Duodenal mucosa (tissue), 2 donors: ENCODE measurements at regions not wholly inside any gene's neighbourhood (a gene's known extent, or its start where the extent isn't known, plus 50 kb on each side); places are given as distances from the start of the nearest gene placed in this dataset.
"Not testable (repeated sequence)": the region's sequence is repeated elsewhere in the genome, so short reads cannot be mapped to it uniquely, and the experiment has no call there.

Experiments
- H3K27ac ChIP-seq: one replicate; pipeline ENCODE4 v1.7.0; 2013; ENCODE audit warnings: low read depth, low read length
- H3K27me3 ChIP-seq, 2 donors: one replicate each; pipeline ENCODE4 v1.7.0; 2013; ENCODE audit warnings: low read length in 2 of 2, control low read depth in 1 of 2; ENCODE audit not compliant: insufficient read depth in 2 of 2, control insufficient read depth in 1 of 2
- H3K36me3 ChIP-seq, 2 donors: one replicate each; pipeline ENCODE4 v1.7.0; 2013; ENCODE audit warnings: low read length in 2 of 2, control low read depth in 1 of 2; ENCODE audit not compliant: insufficient read depth in 2 of 2, control insufficient read depth in 1 of 2
- H3K4me1 ChIP-seq, 2 donors: one replicate each; pipeline ENCODE4 v1.7.0; 2013; ENCODE audit warnings: low read length in 2 of 2, control low read depth in 1 of 2; ENCODE audit not compliant: insufficient read depth in 2 of 2, control insufficient read depth in 1 of 2
- H3K4me3 ChIP-seq, 2 donors: one replicate each; pipeline ENCODE4 v1.7.0; 2013; ENCODE audit warnings: low read length in 2 of 2, low read depth in 1 of 2
- H3K9ac ChIP-seq, 2 donors: one replicate each; pipeline ENCODE4 v1.7.0; 2013; ENCODE audit warnings: low read length in 2 of 2, low read depth in 1 of 2
- H3K9me3 ChIP-seq, 2 donors: one replicate each; pipeline ENCODE4 v1.7.0; 2013; ENCODE audit warnings: low read length in 2 of 2, control low read depth in 1 of 2; ENCODE audit not compliant: control insufficient read depth in 1 of 2

GRCh38 chr13:78540058-78540457, 63.3 kb downstream of the POU4F1 start:
- no peak overlapping the region for H3K4me3 ChIP-seq
- no peaks in the 10 kb centered on the region for H3K9me3 ChIP-seq
- no peaks in the 10 kb centered on the region for H3K4me1 ChIP-seq
- no peaks in the 10 kb centered on the region for H3K36me3 ChIP-seq
- no peak overlapping the region for H3K27ac ChIP-seq
- H3K9ac ChIP-seq = no peak overlapping the region
- H3K27me3 ChIP-seq = no peaks in the 10 kb centered on the region

- H3K27ac ChIP-seq = not testable (repeated sequence)
Measured at GRCh38 chr13:78526044-78526443, 77.3 kb downstream of the POU4F1 start.

GRCh38 chr13:78524936-78525335, 78.4 kb downstream of the POU4F1 start:
- Histone ChIP-seq H3K9me3 (no peaks in the 10 kb centered on the region), H3K9ac (no peak overlapping the region), H3K27me3 (no peaks in the 10 kb centered on the region), H3K36me3 (no peaks in the 10 kb centered on the region), H3K4me1 (no peaks in the 10 kb centered on the region), H3K4me3 (no peak overlapping the region), H3K27ac (no peak overlapping the region)

More at GRCh38 chr13:78526044-78526443, 77.3 kb downstream of the POU4F1 start:
- H3K4me1 ChIP-seq, H3K36me3 ChIP-seq, H3K9ac ChIP-seq, H3K9me3 ChIP-seq, H3K27me3 ChIP-seq, H3K4me3 ChIP-seq: not testable (repeated sequence)

- H3K9me3 ChIP-seq = no peaks in the 10 kb centered on the region
- no peaks in the 10 kb centered on the region for H3K4me1 ChIP-seq
- no peak overlapping the region for H3K9ac ChIP-seq
- no peaks in the 10 kb centered on the region for H3K36me3 ChIP-seq
- H3K4me3 ChIP-seq = no peak overlapping the region
- no peak overlapping the region for H3K27ac ChIP-seq
- H3K27me3 ChIP-seq = no peaks in the 10 kb centered on the region
Measured at GRCh38 chr13:78521091-78521490, 82.3 kb downstream of the POU4F1 start.

- Histone ChIP-seq H3K4me3 (no peak overlapping the region), H3K36me3 (no peaks in the 10 kb centered on the region), H3K27ac (no peak overlapping the region), H3K9ac (no peak overlapping the region), H3K27me3 (no peaks in the 10 kb centered on the region), H3K9me3 (no peaks in the 10 kb centered on the region), H3K4me1 (no peaks in the 10 kb centered on the region)
Measured at GRCh38 chr13:78520425-78520824, 82.9 kb downstream of the POU4F1 start.

GRCh38 chr13:78518482-78518881, 84.9 kb downstream of the POU4F1 start:
- not testable (repeated sequence) for H3K27ac ChIP-seq, H3K36me3 ChIP-seq, H3K4me1 ChIP-seq, H3K4me3 ChIP-seq, H3K9ac ChIP-seq, H3K27me3 ChIP-seq, H3K9me3 ChIP-seq

GRCh38 chr13:78499802-78500201, 103.5 kb downstream of the POU4F1 start:
- no peaks in the 10 kb centered on the region for H3K9me3 ChIP-seq
- no peaks in the 10 kb centered on the region for H3K27me3 ChIP-seq
- no peak overlapping the region for H3K27ac ChIP-seq
- H3K9ac ChIP-seq = no peak overlapping the region
- H3K4me3 ChIP-seq = no peak overlapping the region
- H3K4me1 ChIP-seq = no peaks in the 10 kb centered on the region
- H3K36me3 ChIP-seq = no peaks in the 10 kb centered on the region

GRCh38 chr13:78497702-78498355, 105.5 kb downstream of the POU4F1 start:
- H3K27ac ChIP-seq = no peak overlapping the region
- H3K9me3 ChIP-seq = no peaks in the 10 kb centered on the region
- H3K27me3 ChIP-seq = no peaks in the 10 kb centered on the region
- H3K9ac ChIP-seq = no peak overlapping the region
- no peaks in the 10 kb centered on the region for H3K4me1 ChIP-seq
- H3K36me3 ChIP-seq = no peaks in the 10 kb centered on the region
- H3K4me3 ChIP-seq = no peak overlapping the region

GRCh38 chr13:78491978-78492377, 111.4 kb downstream of the POU4F1 start:
- Histone ChIP-seq H3K27ac (no peak overlapping the region), H3K4me1 (no peaks in the 10 kb centered on the region), H3K9me3 (no peaks in the 10 kb centered on the region), H3K36me3 (no peaks in the 10 kb centered on the region), H3K9ac (no peak overlapping the region), H3K27me3 (no peaks in the 10 kb centered on the region), H3K4me3 (no peak overlapping the region)

- H3K4me3 ChIP-seq, H3K27ac ChIP-seq, H3K9ac ChIP-seq, H3K4me1 ChIP-seq, H3K36me3 ChIP-seq, H3K27me3 ChIP-seq, H3K9me3 ChIP-seq: not testable (repeated sequence)
Measured at GRCh38 chr13:78490225-78490624, 113.1 kb downstream of the POU4F1 start.

- no peaks in the 10 kb centered on the region for H3K4me1 ChIP-seq
- H3K9me3 ChIP-seq = no peaks in the 10 kb centered on the region
Measured at GRCh38 chr13:78487707-78488106, 115.6 kb downstream of the POU4F1 start.

More at GRCh38 chr13:78487707-78488106, 115.6 kb downstream of the POU4F1 start:
- Histone ChIP-seq H3K27me3 (no peaks in the 10 kb centered on the region), H3K4me3 (no peak overlapping the region), H3K36me3 (no peaks in the 10 kb centered on the region), H3K9ac (no peak overlapping the region), H3K27ac (no peak overlapping the region)
